K562 (cell line): ENCODE measurements at regions not wholly inside any gene's neighbourhood (a gene's known extent, or its start where the extent isn't known, plus 50 kb on each side); places are given as distances from the start of the nearest gene placed in this dataset.

Source experiments
- ATAC-seq: fragments of 200-7000 bp; cut with Tn5 transposase; 3 replicates; pipeline ENCODE4 v1.9.1; 2020; ENCODE audit warnings: moderate library complexity
- BruUV-seq: library from RNA; stranded (reverse); fragments of 400-500 nt; replicated peaks from 2 replicates; lab custom pipeline; 2021; lab: Mats Ljungman, UMichigan
- CTCF ChIA-PET: fragments of 300-600 bp; formaldehyde crosslinking; extraction: SDS; loops from one replicate; lab custom pipeline; 2021; ENCODE audit warnings: low intra/inter-chr PET ratio; lab: Yijun Ruan, JAX
- POLR2A ChIA-PET: fragments of 300-600, 350-650 bp; sonication (Branson Sonifier 250); formaldehyde crosslinking; extraction: SDS; loops from one replicate; lab custom pipeline; 2021; ENCODE audit warnings: antibody characterized with exemption, inconsistent platforms; lab: Yijun Ruan, JAX
- DNase-seq, 4 experiments: peaks; one replicate each; pipeline versions ENCODE4 v3.0.0 to v3.0.0-alpha.2; 2011 to 2018; ENCODE audit warnings: low spot score in 3 of 4, mixed read lengths in 3 of 4; ENCODE audit errors: extremely low read depth in 1 of 4
- FAIRE-seq: peaks from 2 replicates; lab custom pipeline; 2011; peaks lifted over from hg19 to GRCh38; lab: Jason Lieb, UNC
- H2AFZ ChIP-seq: 2 replicates; pipeline ENCODE4 v1.6.0; 2011; ENCODE audit warnings: low read depth, low read length, control low read depth, inconsistent platforms
- H3K27ac ChIP-seq: fragments of 200-600 bp; 3 replicates; pipeline ENCODE4 v1.8.0; 2011; ENCODE audit warnings: low read depth, mild to moderate bottlenecking, control low read depth, inconsistent platforms, low read length, moderate library complexity, mixed read lengths; ENCODE audit errors: extremely low read depth
- H3K27me3 ChIP-seq, 2 experiments: fragments of 300-600 bp in 1 of 2; 2 replicates in 1 of 2; 3 replicates in 1 of 2; pipeline versions ENCODE4 v1.6.0 to v1.8.0; 2011; ENCODE audit warnings: inconsistent platforms in 2 of 2, low read length in 2 of 2, mild to moderate bottlenecking in 1 of 2, mixed read lengths in 1 of 2, moderate library complexity in 1 of 2; ENCODE audit not compliant: control insufficient read depth in 2 of 2, insufficient read depth in 2 of 2
- H3K36me3 ChIP-seq: fragments of 300-600 bp; 3 replicates; pipeline ENCODE4 v1.8.0; 2011; ENCODE audit warnings: mild to moderate bottlenecking, low read length, inconsistent platforms; ENCODE audit not compliant: control insufficient read depth, insufficient read depth
- H3K4me1 ChIP-seq, 2 experiments: fragments of 200-600 bp in 1 of 2; replicated peaks in 1 of 2; 2 replicates in 1 of 2; 3 replicates in 1 of 2; pipeline versions ENCODE4 v1.5.1 to v1.8.0; 2011; ENCODE audit warnings: inconsistent platforms in 2 of 2, low read length in 2 of 2, mild to moderate bottlenecking in 1 of 2, mixed read lengths in 1 of 2, moderate library complexity in 1 of 2; ENCODE audit not compliant: control insufficient read depth in 2 of 2, insufficient read depth in 2 of 2
- H3K4me2 ChIP-seq: 2 replicates; pipeline ENCODE4 v1.6.1; 2011; ENCODE audit warnings: low read length, control low read depth, inconsistent platforms, mixed read lengths; ENCODE audit not compliant: insufficient read depth
- H3K4me3 ChIP-seq: fragments of 200-600 bp; sonication (generic), shearing (Covaris generic); 2 replicates; pipeline ENCODE4 v1.5.1; 2016; ENCODE audit warnings: control low read depth, inconsistent platforms
- H3K79me2 ChIP-seq: fragments of 200-600 bp; 3 replicates; pipeline ENCODE4 v1.8.0; 2011; ENCODE audit warnings: low read length, inconsistent platforms; ENCODE audit not compliant: control insufficient read depth, insufficient read depth
- H3K9ac ChIP-seq, 2 experiments: 2 replicates each; pipeline versions ENCODE4 v1.6.0 to v1.6.1; 2011; ENCODE audit warnings: low read depth in 2 of 2, low read length in 2 of 2, control low read depth in 1 of 2, inconsistent platforms in 1 of 2, mild to moderate bottlenecking in 1 of 2, mixed read lengths in 1 of 2; ENCODE audit not compliant: insufficient read depth in 1 of 2
- H3K9me1 ChIP-seq: one replicate; pipeline ENCODE4 v1.6.0; 2011; ENCODE audit warnings: inconsistent platforms, mild to moderate bottlenecking, low read length, moderate library complexity; ENCODE audit not compliant: control insufficient read depth, insufficient read depth
- H3K9me3 ChIP-seq: replicated peaks from 2 replicates; pipeline ENCODE4 v1.5.1; 2011; ENCODE audit warnings: low read depth, low read length, inconsistent platforms; ENCODE audit not compliant: control insufficient read depth, insufficient read depth
- H4K20me1 ChIP-seq: replicated peaks from 2 replicates; pipeline ENCODE4 v1.6.1; 2011; ENCODE audit warnings: low read length, inconsistent platforms, mixed read lengths; ENCODE audit not compliant: control insufficient read depth, insufficient read depth
- GABPB1 ChIP-seq: sonication (generic); formaldehyde crosslinking; IDR thresholded peaks from 2 replicates; pipeline ENCODE4 v1.8.0; 2022; ENCODE audit warnings: mild to moderate bottlenecking, missing genetic modification reagents
- KDM5B ChIP-seq: fragments of 200-600 bp; sonication (generic); IDR thresholded peaks from 2 replicates; pipeline ENCODE4 v1.6.1; 2012; ENCODE audit warnings: low read depth, mild to moderate bottlenecking, moderate library complexity, low read length, control low read depth, inconsistent platforms; ENCODE audit not compliant: insufficient replicate concordance
- SMARCA4 ChIP-seq: fragments of 450-650 bp; IDR thresholded peaks from 2 replicates; pipeline ENCODE4 v1.6.1; 2016
- TAF1 ChIP-seq: IDR thresholded peaks from 2 replicates; pipeline ENCODE4 v1.6.1; 2011; ENCODE audit warnings: mild to moderate bottlenecking, low read length, moderate library complexity; ENCODE audit not compliant: insufficient read depth, control insufficient read depth, severe bottlenecking; ENCODE audit errors: extremely low read depth
- TAF9B ChIP-seq: fragments of 450-650 bp; IDR thresholded peaks from 2 replicates; pipeline ENCODE4 v1.6.1; 2018; ENCODE audit warnings: mild to moderate bottlenecking; ENCODE audit not compliant: partially characterized antibody
- TCFL5 ChIP-seq: fragments of 250-450 bp; sonication (Bioruptor Pico); conservative IDR thresholded peaks from 2 replicates; pipeline ENCODE4 v1.6.1; 2021; ENCODE audit warnings: mild to moderate bottlenecking, moderate library complexity, matching md5 sums
- ZBTB17 ChIP-seq: fragments of 450-650 bp; formaldehyde crosslinking; IDR thresholded peaks from 2 replicates; pipeline ENCODE4 v1.4.0; 2020; ENCODE audit warnings: mild to moderate bottlenecking
- ZNF76 ChIP-seq: fragments of 250-450 bp; sonication (Bioruptor Pico); IDR thresholded peaks from 2 replicates; pipeline ENCODE4 v1.4.0; 2020; ENCODE audit warnings: mild to moderate bottlenecking, moderate library complexity, borderline replicate concordance
- WGBS: fragments of 100-300 bp; shearing (Covaris generic); methylation state at CpG from one replicate; pipeline ENCODE4 v1.1.6; 2016; ENCODE audit warnings: low coverage, mixed read lengths; ENCODE audit not compliant: insufficient coverage; ENCODE audit errors: missing lambda C conversion rate; 5-methylcytosine and 5-hydroxymethylcytosine counted together
- in situ Hi-C: fragments of 300-500 bp; cut with MboI; formaldehyde crosslinking; loops from 4 replicates; pipeline ENCODE4 v1.15.0; 2018; ENCODE audit warnings: inconsistent platforms, mixed read lengths
- intact Hi-C: fragments of 100-400 bp; cut with micrococcal nuclease; formaldehyde crosslinking; loops from 2 replicates; pipeline ENCODE4 v1.14.2; 2022
- TF ChIP-seq, protein P1 (sequence below): sonication (generic); formaldehyde crosslinking; IDR thresholded peaks from 2 replicates; pipeline ENCODE4 v1.8.0; 2022; ENCODE audit warnings: missing genetic modification reagents, mild to moderate bottlenecking, borderline replicate concordance
- TF ChIP-seq, protein P2 (sequence below): fragments of 250-450 bp; sonication (Bioruptor Pico); IDR thresholded peaks from 2 replicates; pipeline ENCODE4 v1.4.0; 2020; ENCODE audit warnings: mild to moderate bottlenecking, moderate library complexity

DNA sequence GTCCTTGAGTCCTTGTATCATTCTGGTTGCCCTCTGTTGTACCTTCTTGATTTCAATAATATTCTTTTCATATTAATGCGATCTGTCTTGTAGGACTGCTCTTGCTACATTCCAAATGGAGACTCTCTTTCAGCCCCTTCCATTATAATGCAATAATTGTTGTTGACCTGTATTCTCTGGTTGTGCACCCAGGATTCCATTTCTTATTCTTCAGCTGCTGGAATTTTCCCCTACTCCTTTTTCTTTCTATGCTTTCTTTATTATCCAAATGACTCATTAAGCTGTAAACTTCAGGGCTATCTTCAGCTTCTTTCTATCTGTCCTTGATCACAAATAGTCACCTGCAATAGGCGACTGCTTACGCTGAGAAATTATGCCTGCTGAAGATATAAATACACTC lies 321.5 kb downstream of the SATB1 start:
- Histone ChIP-seq H3K9me1 (no peaks in the 10 kb centered on the region), H4K20me1 (no peaks in the 10 kb centered on the region), H3K27me3 (no peaks in the 10 kb centered on the region), H2AFZ (no peak overlapping the region), H3K9me3 (no peaks in the 10 kb centered on the region), H3K27ac (no peak overlapping the region), H3K4me2 (no peak overlapping the region), H3K4me3 (no peak overlapping the region), H3K4me1 (no peaks in the 10 kb centered on the region; a peak in 1 of 5 replicates), H3K9ac (no peak overlapping the region), H3K79me2 (no peaks in the 10 kb centered on the region), H3K36me3 (no peaks in the 10 kb centered on the region)
- ATAC-seq (no peak), FAIRE-seq (no peak), DNase-seq (no peak)
- ChIA-PET POLR2A (no interaction called here), CTCF (no interaction called here)
- in situ Hi-C loops (no loop called here), intact Hi-C loops (no loop called here)
- TF ChIP-seq, protein P1, sequence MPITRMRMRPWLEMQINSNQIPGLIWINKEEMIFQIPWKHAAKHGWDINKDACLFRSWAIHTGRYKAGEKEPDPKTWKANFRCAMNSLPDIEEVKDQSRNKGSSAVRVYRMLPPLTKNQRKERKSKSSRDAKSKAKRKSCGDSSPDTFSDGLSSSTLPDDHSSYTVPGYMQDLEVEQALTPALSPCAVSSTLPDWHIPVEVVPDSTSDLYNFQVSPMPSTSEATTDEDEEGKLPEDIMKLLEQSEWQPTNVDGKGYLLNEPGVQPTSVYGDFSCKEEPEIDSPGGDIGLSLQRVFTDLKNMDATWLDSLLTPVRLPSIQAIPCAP, result no peak
- TF ChIP-seq SMARCA4, result no peak
- no peak for TF ChIP-seq ZNF76 (CRISPR knock-in tag)
- TF ChIP-seq TCFL5, result no peak
- TF ChIP-seq, protein P2, sequence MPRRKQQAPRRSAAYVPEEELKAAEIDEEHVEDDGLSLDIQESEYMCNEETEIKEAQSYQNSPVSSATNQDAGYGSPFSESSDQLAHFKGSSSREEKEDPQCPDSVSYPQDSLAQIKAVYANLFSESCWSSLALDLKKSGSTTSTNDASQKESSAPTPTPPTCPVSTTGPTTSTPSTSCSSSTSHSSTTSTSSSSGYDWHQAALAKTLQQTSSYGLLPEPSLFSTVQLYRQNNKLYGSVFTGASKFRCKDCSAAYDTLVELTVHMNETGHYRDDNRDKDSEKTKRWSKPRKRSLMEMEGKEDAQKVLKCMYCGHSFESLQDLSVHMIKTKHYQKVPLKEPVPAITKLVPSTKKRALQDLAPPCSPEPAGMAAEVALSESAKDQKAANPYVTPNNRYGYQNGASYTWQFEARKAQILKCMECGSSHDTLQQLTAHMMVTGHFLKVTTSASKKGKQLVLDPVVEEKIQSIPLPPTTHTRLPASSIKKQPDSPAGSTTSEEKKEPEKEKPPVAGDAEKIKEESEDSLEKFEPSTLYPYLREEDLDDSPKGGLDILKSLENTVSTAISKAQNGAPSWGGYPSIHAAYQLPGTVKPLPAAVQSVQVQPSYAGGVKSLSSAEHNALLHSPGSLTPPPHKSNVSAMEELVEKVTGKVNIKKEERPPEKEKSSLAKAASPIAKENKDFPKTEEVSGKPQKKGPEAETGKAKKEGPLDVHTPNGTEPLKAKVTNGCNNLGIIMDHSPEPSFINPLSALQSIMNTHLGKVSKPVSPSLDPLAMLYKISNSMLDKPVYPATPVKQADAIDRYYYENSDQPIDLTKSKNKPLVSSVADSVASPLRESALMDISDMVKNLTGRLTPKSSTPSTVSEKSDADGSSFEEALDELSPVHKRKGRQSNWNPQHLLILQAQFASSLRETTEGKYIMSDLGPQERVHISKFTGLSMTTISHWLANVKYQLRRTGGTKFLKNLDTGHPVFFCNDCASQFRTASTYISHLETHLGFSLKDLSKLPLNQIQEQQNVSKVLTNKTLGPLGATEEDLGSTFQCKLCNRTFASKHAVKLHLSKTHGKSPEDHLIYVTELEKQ, result no peak
- no peak for TF ChIP-seq TAF1
- no peak for TF ChIP-seq KDM5B
- no peak for TF ChIP-seq ZBTB17 (CRISPR knock-in tag)
- TF ChIP-seq TAF9B, result no peak
- no peak for TF ChIP-seq GABPB1
- no TSS peak for BruUV-seq
- 0% methylated on average over 3 of the region's 3 CpGs for WGBS
